KG1 (cell line): ENCODE measurements at regions not wholly inside any gene's neighbourhood (a gene's known extent, or its start where the extent isn't known, plus 50 kb on each side); places are given as distances from the start of the nearest gene placed in this dataset.
"Not testable (repeated sequence)": the region's sequence is repeated elsewhere in the genome, so short reads cannot be mapped to it uniquely, and the experiment has no call there.

ENCODE experiments used
- DNase-seq: peaks from one replicate; lab custom pipeline; 2025; lab: John Stamatoyannopoulos, UW

GRCh38 chr18:71238974-71239624, 950.3 kb downstream of the SOCS6 start:
- no peak for DNase-seq

GRCh38 chr18:71237641-71238040, 948.8 kb downstream of the SOCS6 start:
- no peak for DNase-seq

GRCh38 chr18:71233177-71233576, 944.3 kb downstream of the SOCS6 start:
- no peak for DNase-seq

GRCh38 chr18:71223486-71223885, 934.6 kb downstream of the SOCS6 start:
- DNase-seq: no peak

- DNase-seq: no peak
These were observed 932.6 kb downstream of the SOCS6 start for GRCh38 chr18:71221405-71221804.

GRCh38 chr18:71212739-71213138, 923.9 kb downstream of the SOCS6 start:
- DNase-seq: not testable (repeated sequence)

- DNase-seq: no peak
These were observed 923.4 kb downstream of the SOCS6 start for GRCh38 chr18:71212222-71212621.

- no peak for DNase-seq
These were observed 921.1 kb downstream of the SOCS6 start for GRCh38 chr18:71209944-71210343.

- DNase-seq: no peak
These were observed 905.6 kb downstream of the SOCS6 start for GRCh38 chr18:71194438-71194837.

- no peak for DNase-seq
These were observed 900.7 kb downstream of the SOCS6 start for GRCh38 chr18:71189581-71189980.

GRCh38 chr18:71168557-71169145, 879.8 kb downstream of the SOCS6 start:
- no peak for DNase-seq

- no peak for DNase-seq
These were observed 847.6 kb downstream of the SOCS6 start for GRCh38 chr18:71136487-71136886.

GRCh38 chr18:71134122-71134521, 845.3 kb downstream of the SOCS6 start:
- DNase-seq: no peak

GRCh38 chr18:71131918-71132317, 843.1 kb downstream of the SOCS6 start:
- no peak for DNase-seq

- no peak for DNase-seq
These were observed 841.5 kb downstream of the SOCS6 start for GRCh38 chr18:71130351-71130750.

- no peak for DNase-seq
These were observed 836.7 kb downstream of the SOCS6 start for GRCh38 chr18:71125581-71125980.

- DNase-seq: no peak
These were observed 827.7 kb downstream of the SOCS6 start for GRCh38 chr18:71116535-71116934.

GRCh38 chr18:71115261-71115660, 826.4 kb downstream of the SOCS6 start:
- no peak for DNase-seq

- DNase-seq: no peak
These were observed 825.8 kb downstream of the SOCS6 start for GRCh38 chr18:71114550-71115210.

GRCh38 chr18:71107244-71107643, 818.4 kb downstream of the SOCS6 start:
- DNase-seq: no peak

- DNase-seq: no peak
These were observed 817.9 kb downstream of the SOCS6 start for GRCh38 chr18:71106701-71107100.

GRCh38 chr18:71105994-71106546, 817.2 kb downstream of the SOCS6 start:
- DNase-seq: no peak
